Activated T-cell treated with anti-CD3 and anti-CD28 coated beads, Interleukin-2, amount 50 U/mL, for 72 hours (primary cell): ENCODE measurements at regions not wholly inside any gene's neighbourhood (a gene's known extent, or its start where the extent isn't known, plus 50 kb on each side); places are given as distances from the start of the nearest gene placed in this dataset.

Source experiments
- ATAC-seq, 2 donors: fragments of 150-1000 bp; cut with Tn5 transposase; replicated peaks in 1 of 2; 2 replicates each; pipeline ENCODE4 v1.10.0; 2021; ENCODE audit warnings: moderate library complexity in 2 of 2, mild to moderate bottlenecking in 1 of 2
- DNase-seq, 2 donors: peaks; one replicate each; pipeline ENCODE4 v3.0.0; 2021 to 2022; ENCODE audit warnings: mixed read lengths in 1 of 2
- H3K27ac Mint-ChIP-seq: one replicate; pipeline ENCODE4 v1.8.0; 2022; ENCODE audit warnings: mild to moderate bottlenecking, moderate library complexity, mixed read lengths
- H3K27me3 Mint-ChIP-seq: one replicate; pipeline ENCODE4 v1.8.0; 2022; ENCODE audit warnings: low read depth, mixed read lengths
- H3K36me3 Mint-ChIP-seq, 2 donors: one replicate each; pipeline ENCODE4 v1.8.0; 2022; ENCODE audit warnings: mixed read lengths in 2 of 2, mild to moderate bottlenecking in 1 of 2; ENCODE audit not compliant: insufficient read depth in 2 of 2
- H3K4me1 Mint-ChIP-seq: one replicate; pipeline ENCODE4 v1.8.0; 2022; ENCODE audit warnings: low read depth, mixed read lengths
- H3K4me3 Mint-ChIP-seq, 2 donors: one replicate each; pipeline ENCODE4 v1.8.0; 2022; ENCODE audit warnings: mild to moderate bottlenecking in 2 of 2, mixed read lengths in 2 of 2, moderate library complexity in 2 of 2
- H3K9me3 Mint-ChIP-seq, 2 donors: one replicate each; pipeline ENCODE4 v1.8.0; 2022; ENCODE audit warnings: mixed read lengths in 2 of 2

DNA sequence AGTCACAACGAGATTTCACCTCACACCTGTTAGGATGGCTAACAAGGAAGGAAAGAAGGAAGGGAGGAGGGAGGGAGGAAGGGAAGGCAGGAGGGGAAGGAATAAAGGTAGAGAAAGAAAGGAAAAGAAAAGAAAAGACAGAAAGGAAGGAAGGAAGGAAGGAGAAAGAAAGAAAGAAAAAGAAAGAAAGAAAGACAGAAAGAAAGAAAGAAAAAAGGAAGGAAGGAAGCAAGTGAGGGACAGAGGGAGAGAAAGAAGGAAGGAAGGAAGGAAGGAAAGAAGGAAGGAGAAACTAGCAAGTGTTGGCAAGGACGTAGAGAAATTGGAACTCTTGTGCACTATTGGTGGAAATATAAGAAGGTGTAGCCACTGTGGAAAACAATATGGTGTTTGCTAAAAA is 52.2 kb downstream of the CCDC185 start:
- Mint-ChIP-seq H3K9me3 (peaks cover 8 to 9% of the 10 kb centered on the region in 2 donors), H3K4me1 (no peaks in the 10 kb centered on the region), H3K27ac (no peak overlapping the region), H3K36me3 (peaks cover 0 to 16% of the 10 kb centered on the region in 2 donors), H3K4me3 (no peak overlapping the region), H3K27me3 (peaks cover 6% of the 10 kb centered on the region)
- ATAC-seq (no peak), DNase-seq (no peak)

DNA sequence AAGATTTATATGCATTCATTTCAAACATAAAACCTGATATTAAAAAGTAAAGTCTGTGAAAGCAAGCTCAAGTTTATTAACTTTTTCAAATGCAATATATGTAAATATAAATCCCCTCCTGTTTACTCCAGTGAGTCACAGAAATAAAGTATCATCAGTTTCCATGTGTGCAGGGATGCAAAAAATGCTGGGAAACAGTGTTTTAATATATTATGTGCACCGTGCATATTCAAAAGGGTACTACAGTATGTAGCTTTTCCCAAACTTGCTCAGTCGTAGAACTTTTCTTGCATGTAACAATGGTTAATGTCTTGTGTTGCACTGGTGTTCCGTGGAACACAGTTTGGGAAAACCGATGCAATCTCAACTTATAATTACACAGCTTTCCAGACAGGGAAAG is 60.7 kb downstream of the CCDC185 start:
- H3K9me3 Mint-ChIP-seq = peaks cover 0 to 2% of the 10 kb centered on the region in 2 donors
- no peaks in the 10 kb centered on the region for H3K36me3 Mint-ChIP-seq
- no peak overlapping the region for H3K27ac Mint-ChIP-seq
- ATAC-seq (no peak), DNase-seq (no peak)
- no peak overlapping the region for H3K4me3 Mint-ChIP-seq
- no peaks in the 10 kb centered on the region for H3K27me3 Mint-ChIP-seq
- no peaks in the 10 kb centered on the region for H3K4me1 Mint-ChIP-seq

DNA sequence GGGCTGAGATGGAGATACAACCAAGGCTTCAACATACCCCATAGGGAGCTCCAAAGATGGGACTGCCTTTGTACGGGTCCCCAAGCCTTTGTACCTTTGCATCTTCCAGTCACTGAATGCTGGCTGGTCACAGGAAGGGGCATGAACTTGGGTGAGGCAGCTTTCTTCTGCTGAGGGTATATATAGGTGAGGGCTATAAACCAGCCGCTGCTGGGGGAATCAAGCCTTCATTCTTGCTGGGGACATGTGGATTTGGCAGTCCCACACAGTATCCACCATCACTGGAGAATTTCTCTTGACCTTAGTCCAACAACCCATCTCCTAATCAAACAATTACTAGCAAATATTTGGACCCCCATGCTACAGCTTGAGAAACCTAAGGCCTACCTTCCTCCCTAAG is 61.7 kb downstream of the CCDC185 start:
- no peak overlapping the region for H3K27ac Mint-ChIP-seq
- no peaks in the 10 kb centered on the region for H3K36me3 Mint-ChIP-seq
- H3K4me3 Mint-ChIP-seq = no peak overlapping the region
- DNase-seq = no peak
- ATAC-seq = no peak
- H3K27me3 Mint-ChIP-seq = no peaks in the 10 kb centered on the region
- no peaks in the 10 kb centered on the region for H3K4me1 Mint-ChIP-seq
- peaks cover 0 to 2% of the 10 kb centered on the region in 2 donors for H3K9me3 Mint-ChIP-seq

DNA sequence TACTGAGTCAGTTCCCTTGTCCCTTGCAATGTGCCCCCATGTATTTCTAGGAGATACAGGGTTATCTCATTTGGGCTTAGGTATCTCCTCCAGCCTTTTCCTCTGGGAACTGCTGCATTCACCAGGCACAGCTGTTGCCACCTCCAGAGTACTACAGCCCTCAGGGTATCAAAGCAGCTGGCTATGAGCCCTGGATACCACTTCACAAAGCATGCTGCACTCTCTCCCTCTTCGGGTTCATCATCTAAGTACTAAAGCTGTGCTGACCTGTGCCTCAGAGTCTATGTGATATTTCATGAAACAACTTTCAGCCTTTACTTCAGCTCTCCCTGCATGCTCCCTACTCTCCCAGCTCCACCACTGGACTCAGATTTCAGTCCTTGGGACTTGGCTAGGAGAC is 62.3 kb downstream of the CCDC185 start:
- Mint-ChIP-seq H3K9me3 (peaks cover 0 to 2% of the 10 kb centered on the region in 2 donors), H3K4me3 (no peak overlapping the region), H3K27ac (no peak overlapping the region), H3K36me3 (no peaks in the 10 kb centered on the region), H3K4me1 (no peaks in the 10 kb centered on the region), H3K27me3 (no peaks in the 10 kb centered on the region)
- DNase-seq (no peak), ATAC-seq (no peak)

DNA sequence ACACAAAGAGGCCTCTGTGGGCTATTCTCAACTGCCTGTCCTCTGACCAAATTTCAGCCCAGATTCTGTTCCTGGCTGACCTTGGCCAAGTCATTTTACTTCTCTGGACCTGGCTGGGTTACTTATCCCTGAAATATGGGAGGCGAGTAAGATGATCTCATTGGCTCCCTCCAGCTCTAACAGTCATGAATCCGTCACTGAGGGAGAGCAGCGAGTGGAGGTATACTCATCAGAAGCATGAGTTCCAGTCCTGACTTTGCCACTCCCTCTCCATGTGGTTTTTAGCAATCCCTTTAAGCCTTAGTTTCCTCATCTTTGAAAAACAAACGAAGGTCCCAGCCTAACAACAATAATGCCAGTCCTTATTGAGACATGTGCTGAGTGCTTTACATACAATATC is 63.5 kb downstream of the CCDC185 start:
- Mint-ChIP-seq H3K4me1 (no peaks in the 10 kb centered on the region), H3K27me3 (no peaks in the 10 kb centered on the region), H3K4me3 (no peak overlapping the region), H3K9me3 (peaks cover 0 to 2% of the 10 kb centered on the region in 2 donors), H3K36me3 (no peaks in the 10 kb centered on the region), H3K27ac (no peak overlapping the region)
- ATAC-seq = no peak
- DNase-seq = no peak

DNA sequence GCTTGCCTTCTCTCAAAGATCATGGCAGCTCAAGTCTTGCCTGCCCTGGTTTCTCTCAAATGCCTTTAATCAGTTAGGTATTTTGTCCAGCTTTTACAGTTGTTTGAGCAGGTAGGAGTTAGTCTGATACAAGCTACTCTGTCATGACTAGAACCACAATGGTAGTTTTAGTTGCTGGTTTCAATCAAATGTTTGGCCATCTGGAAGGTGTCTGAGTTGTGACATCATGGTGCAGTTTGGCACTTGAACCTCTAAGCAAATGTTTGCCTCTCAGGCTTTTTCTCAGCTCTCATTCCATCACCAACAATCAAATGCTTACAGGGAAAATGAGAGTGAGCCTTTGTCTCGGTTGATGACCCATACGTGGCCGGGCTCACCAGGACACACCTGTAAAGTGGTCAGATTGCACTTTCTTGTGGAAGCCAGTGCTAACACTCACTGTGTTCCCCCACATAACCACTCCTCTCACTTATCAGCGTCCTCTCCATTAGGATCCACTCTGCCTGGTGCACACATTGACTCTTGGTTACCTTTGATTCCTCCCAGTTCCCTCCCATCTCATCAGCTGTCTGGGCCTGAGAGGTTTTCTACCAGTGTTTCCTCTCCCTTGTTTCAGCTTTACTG is 67.5 kb downstream of the CCDC185 start:
- ATAC-seq = no peak
- Mint-ChIP-seq H3K27me3 (no peaks in the 10 kb centered on the region), H3K9me3 (no peaks in the 10 kb centered on the region), H3K36me3 (no peaks in the 10 kb centered on the region), H3K4me1 (no peaks in the 10 kb centered on the region), H3K27ac (no peak overlapping the region), H3K4me3 (no peak overlapping the region)
- no peak for DNase-seq

DNA sequence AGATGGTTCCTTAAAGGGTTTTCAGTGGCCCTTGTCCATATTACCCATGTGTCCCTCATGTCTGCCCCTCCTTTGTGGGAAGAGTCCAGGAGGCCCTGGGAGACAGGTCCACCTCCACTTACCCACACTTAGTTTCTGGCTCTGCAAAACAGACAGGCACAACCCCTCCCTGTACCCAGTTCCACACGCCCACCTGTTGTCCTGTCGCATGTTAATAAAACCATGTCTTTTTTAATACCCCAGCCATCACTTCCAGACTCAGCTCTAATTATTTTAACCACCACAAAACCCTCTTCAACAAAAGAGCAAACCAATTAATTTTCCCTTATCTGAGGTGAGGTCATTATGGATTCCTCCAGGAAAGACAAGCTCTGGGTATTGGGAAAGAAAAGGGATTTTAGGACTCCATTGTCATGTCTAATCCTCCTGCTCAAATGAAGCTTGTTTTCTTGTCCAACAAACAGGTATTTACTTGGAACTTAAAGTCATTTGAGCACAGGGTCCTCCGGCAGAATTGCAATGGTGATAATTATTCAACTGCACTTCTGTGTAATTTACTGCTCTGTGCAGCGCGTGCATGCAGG is 68.9 kb downstream of the CCDC185 start:
- no peaks in the 10 kb centered on the region for H3K27me3 Mint-ChIP-seq
- no peaks in the 10 kb centered on the region for H3K9me3 Mint-ChIP-seq
- ATAC-seq = no peak
- H3K36me3 Mint-ChIP-seq = no peaks in the 10 kb centered on the region
- no peak for DNase-seq
- no peaks in the 10 kb centered on the region for H3K4me1 Mint-ChIP-seq
- H3K4me3 Mint-ChIP-seq = no peak overlapping the region
- no peak overlapping the region for H3K27ac Mint-ChIP-seq

DNA sequence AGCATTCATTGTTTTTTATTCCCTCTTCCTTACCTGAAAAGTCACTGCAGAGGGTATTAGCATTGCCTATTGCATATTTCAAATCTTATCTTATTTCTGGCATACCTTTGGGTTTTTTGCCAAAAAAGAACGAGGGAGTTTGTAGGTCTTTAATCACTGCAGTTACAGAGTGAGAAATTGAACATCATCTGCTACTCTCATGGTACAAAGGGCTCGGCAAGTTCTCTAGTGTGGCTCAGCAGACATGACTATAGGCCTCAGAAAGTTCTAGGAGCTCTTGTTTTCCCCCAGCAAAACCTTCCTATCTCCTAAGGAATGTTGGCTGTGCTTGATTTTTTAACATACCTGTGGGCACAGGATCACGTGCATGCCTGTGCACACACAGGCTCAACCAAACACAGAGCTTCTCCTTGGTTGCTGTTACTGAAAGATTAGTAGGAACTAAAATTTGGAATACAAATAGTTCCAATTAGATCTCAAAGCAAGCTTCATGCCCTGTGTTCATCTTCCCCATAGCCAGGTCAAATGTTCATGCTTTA is 69.7 kb downstream of the CCDC185 start:
- Mint-ChIP-seq H3K36me3 (no peaks in the 10 kb centered on the region), H3K4me3 (no peak overlapping the region), H3K27me3 (no peaks in the 10 kb centered on the region), H3K9me3 (no peaks in the 10 kb centered on the region), H3K4me1 (no peaks in the 10 kb centered on the region), H3K27ac (no peak overlapping the region)
- DNase-seq (no peak), ATAC-seq (no peak)

DNA sequence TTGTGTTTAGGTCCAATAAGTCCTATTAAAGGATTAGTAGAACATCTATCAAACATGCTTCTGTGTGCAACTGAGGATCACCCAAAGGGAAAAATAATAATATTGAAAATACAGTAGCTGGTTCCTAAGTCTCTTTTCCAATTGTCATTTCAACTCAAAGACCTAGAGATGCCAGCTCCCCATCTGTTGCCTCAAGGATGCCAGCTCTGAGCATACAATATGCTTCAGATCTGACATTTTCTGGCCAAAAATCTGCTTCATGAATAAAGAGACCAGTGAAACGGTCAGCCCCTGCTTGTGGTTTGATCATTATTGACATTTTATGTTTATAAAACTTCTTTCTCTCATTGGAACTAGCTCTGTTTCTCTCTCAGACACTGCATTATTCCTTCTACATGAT is 72.9 kb downstream of the CCDC185 start:
- H3K36me3 Mint-ChIP-seq = no peaks in the 10 kb centered on the region
- no peaks in the 10 kb centered on the region for H3K9me3 Mint-ChIP-seq
- H3K27me3 Mint-ChIP-seq = no peaks in the 10 kb centered on the region
- no peaks in the 10 kb centered on the region for H3K4me1 Mint-ChIP-seq
- H3K4me3 Mint-ChIP-seq = no peak overlapping the region
- no peak overlapping the region for H3K27ac Mint-ChIP-seq
- DNase-seq = no peak
- no peak for ATAC-seq

DNA sequence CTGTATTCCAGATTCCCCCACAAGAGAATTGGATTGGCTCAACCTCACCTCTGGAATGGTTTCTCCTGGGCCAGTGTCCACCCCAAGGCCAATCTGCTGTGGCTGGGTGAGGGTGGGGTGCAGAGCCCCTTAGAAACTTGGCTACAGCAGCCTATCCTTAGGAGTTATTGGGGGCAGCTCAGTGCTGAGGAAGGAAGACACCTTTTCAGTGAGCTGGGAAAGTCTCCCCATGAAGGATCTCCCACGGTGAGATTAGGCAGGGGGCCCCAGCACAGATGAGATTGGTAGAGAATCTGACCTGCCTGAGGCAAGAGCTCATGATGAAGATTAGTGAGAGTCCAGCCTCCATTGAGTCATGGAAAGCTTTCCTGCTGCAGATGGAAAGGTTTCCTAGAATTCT is 78.4 kb downstream of the CCDC185 start:
- H3K4me3 Mint-ChIP-seq = no peak overlapping the region
- no peaks in the 10 kb centered on the region for H3K9me3 Mint-ChIP-seq
- no peaks in the 10 kb centered on the region for H3K36me3 Mint-ChIP-seq
- peaks cover 12% of the 10 kb centered on the region for H3K27me3 Mint-ChIP-seq
- H3K4me1 Mint-ChIP-seq = no peaks in the 10 kb centered on the region
- DNase-seq (no peak), ATAC-seq (no peak)
- H3K27ac Mint-ChIP-seq = no peak overlapping the region

DNA sequence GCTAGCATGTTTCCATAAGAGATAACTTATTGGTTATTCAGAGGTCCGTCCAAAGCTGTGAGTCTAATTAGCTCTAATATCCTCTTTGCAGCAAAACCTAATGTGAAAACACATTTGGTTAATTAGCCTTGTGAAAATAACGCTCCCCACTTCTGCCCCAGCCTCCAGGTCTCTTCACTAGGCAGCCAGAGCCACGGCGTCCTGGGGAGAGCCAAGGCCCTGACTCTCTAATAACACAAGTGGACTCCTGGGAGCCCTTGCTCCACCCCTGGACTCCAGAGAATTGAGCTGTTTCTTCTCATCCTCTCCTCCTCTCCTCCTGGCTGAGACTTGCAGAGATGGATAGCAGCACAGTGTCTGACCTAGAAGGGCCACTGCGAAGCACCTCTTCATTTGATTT is 78.8 kb downstream of the CCDC185 start:
- Mint-ChIP-seq H3K4me3 (no peak overlapping the region), H3K36me3 (no peaks in the 10 kb centered on the region), H3K27ac (no peak overlapping the region), H3K4me1 (no peaks in the 10 kb centered on the region), H3K9me3 (no peaks in the 10 kb centered on the region), H3K27me3 (peaks cover 17% of the 10 kb centered on the region)
- DNase-seq (no peak), ATAC-seq (no peak)

DNA sequence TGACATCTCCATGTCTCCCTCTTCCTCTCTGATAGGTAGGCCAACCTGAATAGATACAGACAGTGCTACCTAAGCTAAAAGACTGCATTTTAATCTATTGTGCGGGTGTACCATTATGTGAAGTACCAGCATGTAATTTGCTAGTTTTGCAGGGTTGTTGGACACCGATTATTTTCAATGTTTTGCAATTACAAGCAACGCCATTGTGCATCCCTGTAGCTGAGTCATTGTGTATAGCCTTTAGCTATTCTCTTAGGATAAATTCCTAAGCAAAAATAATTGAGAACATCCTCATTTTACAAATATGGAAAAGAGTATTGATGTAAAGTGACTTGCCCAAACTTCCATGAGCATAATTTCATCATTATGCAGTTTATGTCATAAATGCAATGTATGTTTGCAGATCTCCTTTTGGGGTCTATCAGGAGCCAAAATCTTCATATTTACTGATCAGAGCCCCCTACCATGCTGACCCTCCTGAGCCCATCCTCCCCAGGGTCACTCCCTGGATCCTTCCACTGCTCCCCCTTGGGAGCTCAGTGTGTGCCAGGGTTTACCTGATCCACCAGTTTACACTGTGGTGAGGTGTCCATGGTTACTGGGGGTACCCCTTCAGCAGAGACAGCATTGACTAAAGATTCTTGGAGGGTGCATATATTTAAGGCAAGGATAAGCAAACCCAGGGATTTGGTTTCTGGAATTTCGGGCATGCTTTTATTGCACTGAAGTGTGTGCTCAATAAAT is 80.6 kb downstream of the CCDC185 start:
- H3K27ac Mint-ChIP-seq = no peak overlapping the region
- no peak for DNase-seq
- H3K9me3 Mint-ChIP-seq = no peaks in the 10 kb centered on the region
- no peak for ATAC-seq
- no peaks in the 10 kb centered on the region for H3K4me1 Mint-ChIP-seq
- no peak overlapping the region for H3K4me3 Mint-ChIP-seq
- no peaks in the 10 kb centered on the region for H3K36me3 Mint-ChIP-seq
- peaks cover 31% of the 10 kb centered on the region for H3K27me3 Mint-ChIP-seq

DNA sequence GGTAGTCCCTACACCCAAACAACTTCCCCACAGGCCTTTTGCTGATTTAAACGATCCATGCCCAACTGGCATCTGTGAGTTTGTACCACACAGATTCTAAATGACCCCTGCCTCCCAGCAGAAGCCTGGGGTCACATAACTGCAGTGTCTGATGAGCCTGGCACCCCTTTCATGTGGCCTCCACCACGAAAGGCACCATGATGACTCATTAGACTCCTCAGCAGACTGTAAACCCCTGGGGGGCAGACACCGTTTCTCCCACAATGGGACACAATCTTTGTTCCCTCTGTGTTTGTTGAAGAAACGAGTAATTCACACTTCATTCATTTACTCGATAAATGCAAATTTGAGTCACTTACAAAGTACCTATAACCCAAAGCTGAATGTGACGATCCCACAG is 81.6 kb downstream of the CCDC185 start:
- H3K9me3 Mint-ChIP-seq = no peaks in the 10 kb centered on the region
- H3K27me3 Mint-ChIP-seq = peaks cover 31% of the 10 kb centered on the region
- H3K4me3 Mint-ChIP-seq = no peak overlapping the region
- ATAC-seq (peak in 1 of 2 donors; percentile 49), DNase-seq (peak in 1 of 2 donors; percentile 17)
- H3K27ac Mint-ChIP-seq = no peak overlapping the region
- H3K4me1 Mint-ChIP-seq = no peaks in the 10 kb centered on the region
- no peaks in the 10 kb centered on the region for H3K36me3 Mint-ChIP-seq
